Activated CD4-positive, alpha-beta memory T cell treated with anti-CD3 and anti-CD28 coated beads, Interleukin-2, amount 10 ng/mL, durations not matched to agents 7 days and 5 days (primary cell): ENCODE measurements at regions not wholly inside any gene's neighbourhood (a gene's known extent, or its start where the extent isn't known, plus 50 kb on each side); places are given as distances from the start of the nearest gene placed in this dataset.

Source experiments
- CTCF ChIA-PET: fragments of 350-600 bp; sonication (Branson Sonifier 250); formaldehyde crosslinking; loops from one replicate; lab custom pipeline; 2021; ENCODE audit warnings: antibody characterized with exemption, inconsistent platforms; lab: Charles Lee
- POLR2A ChIA-PET: fragments of 350-600 bp; sonication (Branson Sonifier 250); formaldehyde crosslinking; loops from one replicate; lab custom pipeline; 2021; ENCODE audit warnings: antibody characterized with exemption; lab: Charles Lee
- DNase-seq: peaks from one replicate; pipeline ENCODE4 v3.0.0-alpha.2; 2020
- H3K27ac Mint-ChIP-seq: one replicate; pipeline ENCODE4 v1.8.0; 2021; ENCODE audit warnings: mild to moderate bottlenecking, mixed read lengths
- H3K27me3 Mint-ChIP-seq: one replicate; pipeline ENCODE4 v1.8.0; 2021; ENCODE audit warnings: mixed read lengths
- H3K36me3 Mint-ChIP-seq: one replicate; pipeline ENCODE4 v1.8.0; 2021; ENCODE audit warnings: low read depth, mixed read lengths
- H3K4me1 Mint-ChIP-seq: one replicate; pipeline ENCODE4 v1.8.0; 2021; ENCODE audit warnings: mixed read lengths
- H3K4me3 Mint-ChIP-seq: one replicate; pipeline ENCODE4 v1.8.0; 2021; ENCODE audit warnings: mild to moderate bottlenecking, mixed read lengths
- H3K9me3 Mint-ChIP-seq: one replicate; pipeline ENCODE4 v1.8.0; 2021; ENCODE audit warnings: mixed read lengths

DNA sequence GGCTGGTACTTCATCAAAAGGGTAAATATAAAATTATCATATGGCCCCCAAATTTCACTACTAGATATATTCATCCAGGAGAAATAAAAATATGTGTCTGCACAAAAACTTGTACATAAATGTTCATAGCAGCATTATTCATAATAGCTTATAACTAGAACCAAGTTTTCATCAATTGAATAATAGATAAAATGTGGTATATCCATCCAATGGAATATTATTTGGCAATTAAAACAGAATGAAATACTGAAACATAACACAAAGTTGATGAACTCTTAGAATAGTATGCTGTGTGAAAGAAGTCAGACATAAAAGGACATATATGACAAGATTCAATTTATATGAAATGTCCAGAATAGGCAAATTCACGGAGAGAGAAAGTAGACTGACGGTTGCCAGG, 389.3 kb upstream of the ADAMTS9 start:
- H3K27me3 Mint-ChIP-seq = no peaks in the 10 kb centered on the region
- no peak overlapping the region for H3K27ac Mint-ChIP-seq
- POLR2A ChIA-PET = no interaction called here
- H3K9me3 Mint-ChIP-seq = peaks cover 3% of the 10 kb centered on the region
- H3K4me3 Mint-ChIP-seq = no peak overlapping the region
- no peaks in the 10 kb centered on the region for H3K4me1 Mint-ChIP-seq
- no peak for DNase-seq
- CTCF ChIA-PET = no interaction called here
- no peaks in the 10 kb centered on the region for H3K36me3 Mint-ChIP-seq

DNA sequence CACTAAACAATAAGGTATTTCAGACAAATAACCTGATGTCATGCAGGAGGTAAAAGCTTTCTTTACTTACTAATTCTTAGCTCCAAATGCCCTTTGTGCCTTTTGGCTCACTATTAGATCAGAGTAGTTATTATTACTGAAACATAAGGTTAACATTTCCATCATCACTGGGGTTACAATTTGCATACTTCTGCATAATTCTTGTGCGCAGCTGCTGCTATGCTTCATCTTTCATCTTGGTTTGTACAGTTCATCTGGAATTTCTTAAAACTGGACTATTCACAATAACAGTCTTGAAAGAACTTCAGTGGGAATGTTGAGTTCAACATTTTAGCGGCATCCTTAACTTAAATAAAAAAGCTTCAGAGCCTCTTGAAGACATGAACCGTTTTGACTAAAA, 383.2 kb upstream of the ADAMTS9 start:
- Mint-ChIP-seq H3K9me3 (peaks cover 5% of the 10 kb centered on the region), H3K27me3 (no peaks in the 10 kb centered on the region), H3K27ac (no peak overlapping the region), H3K4me1 (no peaks in the 10 kb centered on the region), H3K4me3 (no peak overlapping the region), H3K36me3 (no peaks in the 10 kb centered on the region)
- ChIA-PET POLR2A (no interaction called here), CTCF (no interaction called here)
- DNase-seq = no peak

DNA sequence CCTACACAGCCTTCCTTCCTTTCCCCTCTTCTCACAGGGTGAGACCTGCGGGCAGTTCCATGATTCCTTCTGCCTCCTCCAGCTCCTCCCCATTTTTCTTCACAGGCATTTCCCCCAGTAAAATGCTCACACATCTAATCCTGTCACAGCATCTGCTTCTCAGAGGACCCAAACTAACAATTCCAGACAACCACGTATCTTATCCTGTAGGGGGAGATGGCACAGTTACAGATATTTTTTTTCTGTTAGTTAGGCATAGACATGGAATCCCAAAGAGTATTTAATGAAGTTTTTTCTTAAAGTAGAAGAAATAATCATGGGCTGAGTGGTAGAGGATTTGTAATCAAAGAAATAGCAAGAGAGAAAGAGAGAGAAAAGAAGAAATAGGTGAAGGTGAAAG, 373.1 kb upstream of the ADAMTS9 start:
- ChIA-PET POLR2A (no interaction called here), CTCF (no interaction called here)
- peaks cover 5% of the 10 kb centered on the region for H3K9me3 Mint-ChIP-seq
- no peak overlapping the region for H3K4me3 Mint-ChIP-seq
- DNase-seq = no peak
- H3K27me3 Mint-ChIP-seq = no peaks in the 10 kb centered on the region
- H3K27ac Mint-ChIP-seq = no peak overlapping the region
- H3K4me1 Mint-ChIP-seq = no peaks in the 10 kb centered on the region
- H3K36me3 Mint-ChIP-seq = no peaks in the 10 kb centered on the region

- CTCF ChIA-PET = no interaction called here
Measured at GRCh38 chr3:65052101-65052500, 364.3 kb upstream of the ADAMTS9 start.

GRCh38 chr3:65048151-65048550, 360.4 kb upstream of the ADAMTS9 start:
- Mint-ChIP-seq H3K36me3 (no peaks in the 10 kb centered on the region), H3K9me3 (no peaks in the 10 kb centered on the region), H3K4me1 (no peaks in the 10 kb centered on the region), H3K27ac (no peak overlapping the region), H3K27me3 (no peaks in the 10 kb centered on the region), H3K4me3 (no peak overlapping the region)
- ChIA-PET CTCF (no interaction called here), POLR2A (no interaction called here)
- no peak for DNase-seq

More at GRCh38 chr3:65052101-65052500, 364.3 kb upstream of the ADAMTS9 start:
- no peak overlapping the region for H3K27ac Mint-ChIP-seq
- H3K27me3 Mint-ChIP-seq = no peaks in the 10 kb centered on the region
- H3K4me1 Mint-ChIP-seq = no peaks in the 10 kb centered on the region
- peaks cover 3% of the 10 kb centered on the region for H3K9me3 Mint-ChIP-seq
- H3K36me3 Mint-ChIP-seq = no peaks in the 10 kb centered on the region
- DNase-seq = no peak
- H3K4me3 Mint-ChIP-seq = no peak overlapping the region
- POLR2A ChIA-PET = no interaction called here

- no peaks in the 10 kb centered on the region for H3K36me3 Mint-ChIP-seq
- H3K4me3 Mint-ChIP-seq = no peak overlapping the region
- H3K4me1 Mint-ChIP-seq = no peaks in the 10 kb centered on the region
- ChIA-PET POLR2A (no interaction called here), CTCF (no interaction called here)
- no peaks in the 10 kb centered on the region for H3K27me3 Mint-ChIP-seq
- peaks cover 4% of the 10 kb centered on the region for H3K9me3 Mint-ChIP-seq
- DNase-seq = no peak
- H3K27ac Mint-ChIP-seq = no peak overlapping the region
Measured at GRCh38 chr3:65045138-65045537, 357.3 kb upstream of the ADAMTS9 start.

DNA sequence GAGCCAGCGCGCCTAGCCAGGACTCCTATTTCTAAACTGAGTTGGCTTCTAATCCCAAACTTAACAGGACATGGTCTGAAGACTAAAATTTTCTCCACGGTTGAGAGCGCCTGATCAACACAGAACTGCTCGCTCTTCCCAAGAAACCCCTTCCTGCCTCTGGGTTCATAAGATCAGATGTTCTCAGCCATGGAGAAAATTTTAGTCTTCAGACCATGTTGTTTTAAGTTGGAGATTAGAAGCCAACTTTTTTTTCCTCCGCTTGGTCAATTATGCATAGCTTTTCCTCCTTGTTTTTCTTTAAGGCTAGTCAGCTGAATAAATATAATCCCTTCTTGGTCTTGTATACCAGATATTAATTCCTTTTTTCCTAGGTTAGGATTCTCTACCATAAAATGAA, 356.6 kb upstream of the ADAMTS9 start:
- H3K9me3 Mint-ChIP-seq = peaks cover 6% of the 10 kb centered on the region
- no peaks in the 10 kb centered on the region for H3K36me3 Mint-ChIP-seq
- no peak overlapping the region for H3K4me3 Mint-ChIP-seq
- ChIA-PET POLR2A (no interaction called here), CTCF (no interaction called here)
- DNase-seq = no peak
- no peaks in the 10 kb centered on the region for H3K27me3 Mint-ChIP-seq
- H3K27ac Mint-ChIP-seq = no peak overlapping the region
- no peaks in the 10 kb centered on the region for H3K4me1 Mint-ChIP-seq

GRCh38 chr3:65042675-65043074, 354.9 kb upstream of the ADAMTS9 start:
- H3K9me3 Mint-ChIP-seq = peaks cover 8% of the 10 kb centered on the region
- H3K27me3 Mint-ChIP-seq = no peaks in the 10 kb centered on the region
- no peaks in the 10 kb centered on the region for H3K4me1 Mint-ChIP-seq
- no peak overlapping the region for H3K4me3 Mint-ChIP-seq
- H3K36me3 Mint-ChIP-seq = no peaks in the 10 kb centered on the region
- H3K27ac Mint-ChIP-seq = no peak overlapping the region
- no peak for DNase-seq
- ChIA-PET CTCF (no interaction called here), POLR2A (no interaction called here)

GRCh38 chr3:65039754-65040210, 352.0 kb upstream of the ADAMTS9 start:
- H3K4me3 Mint-ChIP-seq = no peak overlapping the region
- no peak overlapping the region for H3K27ac Mint-ChIP-seq
- ChIA-PET CTCF (no interaction called here), POLR2A (no interaction called here)
- H3K9me3 Mint-ChIP-seq = peaks cover 8% of the 10 kb centered on the region
- no peaks in the 10 kb centered on the region for H3K27me3 Mint-ChIP-seq
- DNase-seq = no peak
- H3K36me3 Mint-ChIP-seq = no peaks in the 10 kb centered on the region
- no peaks in the 10 kb centered on the region for H3K4me1 Mint-ChIP-seq

GRCh38 chr3:65037861-65038260, 350.1 kb upstream of the ADAMTS9 start:
- ChIA-PET CTCF (no interaction called here), POLR2A (no interaction called here)
- DNase-seq = no peak
- no peaks in the 10 kb centered on the region for H3K36me3 Mint-ChIP-seq
- H3K4me3 Mint-ChIP-seq = no peak overlapping the region
- H3K27me3 Mint-ChIP-seq = no peaks in the 10 kb centered on the region
- H3K4me1 Mint-ChIP-seq = no peaks in the 10 kb centered on the region
- peaks cover 8% of the 10 kb centered on the region for H3K9me3 Mint-ChIP-seq
- H3K27ac Mint-ChIP-seq = no peak overlapping the region

GRCh38 chr3:65035246-65035645, 347.4 kb upstream of the ADAMTS9 start:
- Mint-ChIP-seq H3K27me3 (no peaks in the 10 kb centered on the region), H3K27ac (no peak overlapping the region), H3K36me3 (no peaks in the 10 kb centered on the region), H3K4me1 (no peaks in the 10 kb centered on the region), H3K9me3 (peaks cover 4% of the 10 kb centered on the region), H3K4me3 (no peak overlapping the region)
- DNase-seq = no peak
- ChIA-PET POLR2A (no interaction called here), CTCF (no interaction called here)

- CTCF ChIA-PET = no interaction called here
Measured at GRCh38 chr3:65033576-65033975, 345.8 kb upstream of the ADAMTS9 start.

GRCh38 chr3:65030847-65031463, 343.2 kb upstream of the ADAMTS9 start:
- CTCF ChIA-PET = no interaction called here
- DNase-seq = no peak
- Mint-ChIP-seq H3K27ac (no peak overlapping the region), H3K4me1 (no peaks in the 10 kb centered on the region), H3K4me3 (no peak overlapping the region), H3K36me3 (no peaks in the 10 kb centered on the region), H3K9me3 (peaks cover 4% of the 10 kb centered on the region), H3K27me3 (no peaks in the 10 kb centered on the region)
- POLR2A ChIA-PET = no interaction called here

More at GRCh38 chr3:65033576-65033975, 345.8 kb upstream of the ADAMTS9 start:
- DNase-seq = no peak
- Mint-ChIP-seq H3K36me3 (no peaks in the 10 kb centered on the region), H3K27me3 (no peaks in the 10 kb centered on the region), H3K4me3 (no peak overlapping the region), H3K27ac (no peak overlapping the region), H3K9me3 (peaks cover 2% of the 10 kb centered on the region), H3K4me1 (no peaks in the 10 kb centered on the region)
- POLR2A ChIA-PET = no interaction called here

DNA sequence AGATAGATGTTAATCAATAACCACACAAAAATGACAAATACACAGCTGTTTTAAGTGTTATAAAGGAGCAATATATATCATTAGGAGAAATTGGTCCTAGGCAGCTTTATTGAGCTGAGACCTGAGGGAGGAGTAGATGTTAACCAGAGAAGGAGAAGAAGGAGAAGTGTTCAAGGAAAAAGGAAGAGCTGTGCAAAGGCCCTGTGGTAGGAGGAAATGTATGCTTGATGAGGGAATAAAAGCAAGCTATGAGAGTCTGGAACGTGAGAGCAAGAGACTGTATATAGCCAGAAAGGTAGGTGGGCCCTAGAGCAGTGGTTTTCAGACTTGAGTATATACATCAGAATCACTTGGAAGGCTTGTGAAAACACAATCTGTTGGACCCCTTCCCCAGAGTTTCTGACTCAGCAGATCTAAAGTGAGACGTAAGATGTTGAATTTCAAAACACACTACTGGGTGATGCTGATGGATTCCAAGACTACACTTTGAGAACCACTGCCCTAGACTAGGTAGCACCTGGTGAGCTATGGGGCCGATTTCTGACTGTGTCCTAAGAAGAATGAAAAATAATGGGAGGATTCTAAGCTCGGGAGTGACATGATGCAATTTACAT, 342.3 kb upstream of the ADAMTS9 start:
- H3K9me3 Mint-ChIP-seq = peaks cover 7% of the 10 kb centered on the region
- no peak overlapping the region for H3K4me3 Mint-ChIP-seq
- H3K27ac Mint-ChIP-seq = no peak overlapping the region
- no peaks in the 10 kb centered on the region for H3K4me1 Mint-ChIP-seq
- POLR2A ChIA-PET = no interaction called here
- CTCF ChIA-PET = no interaction called here
- no peak for DNase-seq
- no peaks in the 10 kb centered on the region for H3K36me3 Mint-ChIP-seq
- no peaks in the 10 kb centered on the region for H3K27me3 Mint-ChIP-seq
